ENCODE measurements at regions not wholly inside any gene's neighbourhood (a gene's known extent, or its start where the extent isn't known, plus 50 kb on each side); places are given as distances from the start of the nearest gene placed in this dataset.

GRCh38 chr7:25294624-25295023 lies 66.3 kb upstream of the NPVF start:
- TF ChIP-seq MXI1 (conservative IDR thresholded peaks at IDR 0.05; ENCODE audit: poor library complexity, severe bottlenecking) (no peak), CTCF (IDR thresholded peaks at IDR 0.05; ENCODE audit: poor library complexity, severe bottlenecking) (no peak), TAF1 (IDR thresholded peaks at IDR 0.05; ENCODE audit: low read depth) (no peak), EZH2 (IDR thresholded peaks at IDR 0.05; ENCODE audit: borderline replicate concordance, insufficient read depth, low read length, poor library complexity, severe bottlenecking) (no peak), SMC3 (conservative IDR thresholded peaks at IDR 0.05; ENCODE audit: poor library complexity) (no peak)

All from neural cell (in vitro differentiated cells).